ENCODE measurements at regions not wholly inside any gene's neighbourhood (a gene's known extent, or its start where the extent isn't known, plus 50 kb on each side); places are given as distances from the start of the nearest gene placed in this dataset.
"Not testable (repeated sequence)": the region's sequence is repeated elsewhere in the genome, so short reads cannot be mapped to it uniquely, and the experiment has no call there.

GRCh38 chr10:125605167-125605566, 77.8 kb downstream of the TEX36 start:
- ChIA-PET CTCF (no interaction called here), POLR2A (no interaction called here)
- no peak for DNase-seq
- Mint-ChIP-seq H3K27me3 (no peaks in the 10 kb centered on the region), H3K4me1 (no peaks in the 10 kb centered on the region), H3K36me3 (ENCODE audit: low read depth) (no peaks in the 10 kb centered on the region), H3K27ac (no peak overlapping the region), H3K9me3 (peaks cover 3% of the 10 kb centered on the region), H3K4me3 (no peak overlapping the region)

- no peak overlapping the region for H3K4me3 Mint-ChIP-seq
- no peaks in the 10 kb centered on the region for H3K27me3 Mint-ChIP-seq
- H3K4me1 Mint-ChIP-seq = peaks cover 2% of the 10 kb centered on the region
- no peak overlapping the region for H3K27ac Mint-ChIP-seq
- H3K9me3 Mint-ChIP-seq = peaks cover 4% of the 10 kb centered on the region
- ChIA-PET CTCF (no interaction called here), POLR2A (no interaction called here)
- DNase-seq = no peak
- H3K36me3 Mint-ChIP-seq (ENCODE audit: low read depth) = no peaks in the 10 kb centered on the region
These were observed 80.1 kb downstream of the TEX36 start for GRCh38 chr10:125602825-125603224.

- peaks cover 2% of the 10 kb centered on the region for H3K4me1 Mint-ChIP-seq
- DNase-seq = no peak
- no peak overlapping the region for H3K4me3 Mint-ChIP-seq
- no peaks in the 10 kb centered on the region for H3K27me3 Mint-ChIP-seq
- no peaks in the 10 kb centered on the region for H3K36me3 Mint-ChIP-seq (ENCODE audit: low read depth)
- ChIA-PET POLR2A (no interaction called here), CTCF (no interaction called here)
- no peak overlapping the region for H3K27ac Mint-ChIP-seq
- peaks cover 12% of the 10 kb centered on the region for H3K9me3 Mint-ChIP-seq
These were observed 83.8 kb downstream of the TEX36 start for GRCh38 chr10:125599194-125599593.

- Mint-ChIP-seq H3K4me1 (peaks cover 2% of the 10 kb centered on the region), H3K36me3 (ENCODE audit: low read depth) (no peaks in the 10 kb centered on the region), H3K27ac (no peak overlapping the region), H3K27me3 (no peaks in the 10 kb centered on the region), H3K9me3 (peaks cover 10% of the 10 kb centered on the region), H3K4me3 (no peak overlapping the region)
- DNase-seq = no peak
- ChIA-PET CTCF (no interaction called here), POLR2A (no interaction called here)
These were observed 87.1 kb downstream of the TEX36 start for GRCh38 chr10:125595911-125596310.

- Mint-ChIP-seq H3K27me3 (no peaks in the 10 kb centered on the region), H3K27ac (no peak overlapping the region), H3K4me3 (no peak overlapping the region), H3K36me3 (ENCODE audit: low read depth) (no peaks in the 10 kb centered on the region), H3K4me1 (no peaks in the 10 kb centered on the region), H3K9me3 (peaks cover 8% of the 10 kb centered on the region)
- no peak for DNase-seq
- POLR2A ChIA-PET = no interaction called here
- CTCF ChIA-PET = no interaction called here
These were observed 89.3 kb downstream of the TEX36 start for GRCh38 chr10:125593644-125594043.

- Mint-ChIP-seq H3K4me1 (no peaks in the 10 kb centered on the region), H3K9me3 (peaks cover 8% of the 10 kb centered on the region), H3K27ac (no peak overlapping the region), H3K36me3 (ENCODE audit: low read depth) (no peaks in the 10 kb centered on the region), H3K27me3 (no peaks in the 10 kb centered on the region), H3K4me3 (no peak overlapping the region)
- ChIA-PET CTCF (no interaction called here), POLR2A (no interaction called here)
- DNase-seq = no peak
These were observed 90.1 kb downstream of the TEX36 start for GRCh38 chr10:125592897-125593296.

- DNase-seq = no peak
- peaks cover 8% of the 10 kb centered on the region for H3K9me3 Mint-ChIP-seq
- no peaks in the 10 kb centered on the region for H3K4me1 Mint-ChIP-seq
- H3K4me3 Mint-ChIP-seq = no peak overlapping the region
- H3K27me3 Mint-ChIP-seq = no peaks in the 10 kb centered on the region
- no peak overlapping the region for H3K27ac Mint-ChIP-seq
- ChIA-PET CTCF (no interaction called here), POLR2A (no interaction called here)
- H3K36me3 Mint-ChIP-seq (ENCODE audit: low read depth) = no peaks in the 10 kb centered on the region
These were observed 91.1 kb downstream of the TEX36 start for GRCh38 chr10:125591886-125592285.

- H3K27ac Mint-ChIP-seq; CTCF ChIA-PET; H3K36me3 Mint-ChIP-seq (ENCODE audit: low read depth); H3K27me3 Mint-ChIP-seq; H3K4me1 Mint-ChIP-seq; H3K4me3 Mint-ChIP-seq; POLR2A ChIA-PET; H3K9me3 Mint-ChIP-seq; DNase-seq: not testable (repeated sequence)
These were observed 94.2 kb downstream of the TEX36 start for GRCh38 chr10:125588738-125589137.

GRCh38 chr10:125584954-125585353, 98.0 kb downstream of the TEX36 start:
- CTCF ChIA-PET = no interaction called here
- Mint-ChIP-seq H3K4me3 (no peak overlapping the region), H3K27me3 (no peaks in the 10 kb centered on the region), H3K36me3 (ENCODE audit: low read depth) (no peaks in the 10 kb centered on the region), H3K27ac (no peak overlapping the region), H3K9me3 (no peaks in the 10 kb centered on the region), H3K4me1 (no peaks in the 10 kb centered on the region)
- POLR2A ChIA-PET = no interaction called here
- no peak for DNase-seq

- POLR2A ChIA-PET = no interaction called here
- H3K9me3 Mint-ChIP-seq = peaks cover 7% of the 10 kb centered on the region
- no peak for DNase-seq
- H3K4me1 Mint-ChIP-seq = no peaks in the 10 kb centered on the region
- CTCF ChIA-PET = no interaction called here
- no peak overlapping the region for H3K27ac Mint-ChIP-seq
- H3K4me3 Mint-ChIP-seq = no peak overlapping the region
- no peaks in the 10 kb centered on the region for H3K36me3 Mint-ChIP-seq (ENCODE audit: low read depth)
- no peaks in the 10 kb centered on the region for H3K27me3 Mint-ChIP-seq
These were observed 104.2 kb downstream of the TEX36 start for GRCh38 chr10:125578658-125579315.

GRCh38 chr10:125575843-125576242, 107.1 kb downstream of the TEX36 start:
- Mint-ChIP-seq H3K27ac (no peak overlapping the region), H3K4me1 (no peaks in the 10 kb centered on the region), H3K4me3 (no peak overlapping the region), H3K27me3 (no peaks in the 10 kb centered on the region), H3K36me3 (ENCODE audit: low read depth) (no peaks in the 10 kb centered on the region), H3K9me3 (peaks cover 7% of the 10 kb centered on the region)
- ChIA-PET POLR2A (no interaction called here), CTCF (no interaction called here)
- DNase-seq = no peak

- DNase-seq = no peak
- H3K9me3 Mint-ChIP-seq = no peaks in the 10 kb centered on the region
- no peaks in the 10 kb centered on the region for H3K36me3 Mint-ChIP-seq (ENCODE audit: low read depth)
- H3K27ac Mint-ChIP-seq = no peak overlapping the region
- H3K4me3 Mint-ChIP-seq = no peak overlapping the region
- H3K4me1 Mint-ChIP-seq = no peaks in the 10 kb centered on the region
- POLR2A ChIA-PET = no interaction called here
- CTCF ChIA-PET = no interaction called here
- H3K27me3 Mint-ChIP-seq = no peaks in the 10 kb centered on the region
These were observed 114.8 kb downstream of the TEX36 start for GRCh38 chr10:125568156-125568555.

- no peaks in the 10 kb centered on the region for H3K27me3 Mint-ChIP-seq
- no peaks in the 10 kb centered on the region for H3K4me1 Mint-ChIP-seq
- CTCF ChIA-PET = no interaction called here
- H3K4me3 Mint-ChIP-seq = no peak overlapping the region
- POLR2A ChIA-PET = no interaction called here
- no peak overlapping the region for H3K27ac Mint-ChIP-seq
- H3K36me3 Mint-ChIP-seq (ENCODE audit: low read depth) = no peaks in the 10 kb centered on the region
- no peak for DNase-seq
- H3K9me3 Mint-ChIP-seq = no peaks in the 10 kb centered on the region
These were observed 115.4 kb downstream of the TEX36 start for GRCh38 chr10:125567529-125567928.

- no peak overlapping the region for H3K27ac Mint-ChIP-seq
- ChIA-PET POLR2A (no interaction called here), CTCF (interaction anchor here (0.7 kb wide), 1 partner anchor 72 kb away, joined by 3 read pairs; no protein-coding TSS in a partner anchor)
- DNase-seq = no peak
- H3K4me1 Mint-ChIP-seq = no peaks in the 10 kb centered on the region
- H3K4me3 Mint-ChIP-seq = no peak overlapping the region
- H3K36me3 Mint-ChIP-seq (ENCODE audit: low read depth) = no peaks in the 10 kb centered on the region
- no peaks in the 10 kb centered on the region for H3K9me3 Mint-ChIP-seq
- H3K27me3 Mint-ChIP-seq = no peaks in the 10 kb centered on the region
These were observed 117.9 kb downstream of the TEX36 start for GRCh38 chr10:125565046-125565445.

- POLR2A ChIA-PET = no interaction called here
- Mint-ChIP-seq H3K27me3 (no peaks in the 10 kb centered on the region), H3K4me3 (no peak overlapping the region), H3K36me3 (ENCODE audit: low read depth) (no peaks in the 10 kb centered on the region), H3K4me1 (no peaks in the 10 kb centered on the region), H3K9me3 (no peaks in the 10 kb centered on the region), H3K27ac (no peak overlapping the region)
- DNase-seq = no peak
- CTCF ChIA-PET = no interaction called here
These were observed 118.4 kb downstream of the TEX36 start for GRCh38 chr10:125564570-125564969.
